ENCODE measurements at regions not wholly inside any gene's neighbourhood (a gene's known extent, or its start where the extent isn't known, plus 50 kb on each side); places are given as distances from the start of the nearest gene placed in this dataset.
A peak's percentile ranks its signal among the peaks of the same experiment; 100 is the strongest.

- Histone ChIP-seq H2AK5ac (ENCODE audit: low read depth, low read length) (no peak overlapping the region), H3K36me3 (ENCODE audit: control insufficient read depth, insufficient read depth, low read length) (no peaks in the 10 kb centered on the region), H3K9ac (ENCODE audit: low read depth, low read length) (no peak overlapping the region), H3K9me3 (ENCODE audit: control insufficient read depth, insufficient read depth, low read length) (no peaks in the 10 kb centered on the region), H3K27ac (ENCODE audit: insufficient read depth, low read length) (no peak overlapping the region), H3K4me3 (ENCODE audit: insufficient read depth, low read depth, low read length) (no peak overlapping the region), H3K56ac (ENCODE audit: extremely low read depth, insufficient read depth, low read length) (no peak overlapping the region), H2AK9ac (replicated peaks; ENCODE audit: low read depth, low read length, poor library complexity) (peak overlapping the region; percentile 28), H3K79me1 (ENCODE audit: low read depth in 1 of 2, low read length in 2 of 2) (no peaks in the 10 kb centered on the region), H3K14ac (replicated peaks; ENCODE audit: low read depth, low read length) (no peak overlapping the region), H4K5ac (ENCODE audit: low read depth, low read length) (no peak overlapping the region), H2BK5ac (ENCODE audit: low read depth, low read length, poor library complexity, severe bottlenecking) (no peak overlapping the region), H3K4ac (ENCODE audit: low read depth, low read length) (no peak overlapping the region), H2BK20ac (ENCODE audit: low read depth, low read length) (no peak overlapping the region), H2BK15ac (ENCODE audit: low read depth, low read length) (no peak overlapping the region), H4K20me1 (ENCODE audit: insufficient read depth, low read length) (no peaks in the 10 kb centered on the region), H3K4me2 (ENCODE audit: low read depth, low read length) (no peak overlapping the region), H2BK120ac (ENCODE audit: low read depth, low read length) (no peak overlapping the region), H3K9me1 (ENCODE audit: insufficient read depth, low read length) (no peaks in the 10 kb centered on the region), H3K18ac (ENCODE audit: low read depth, low read length) (no peak overlapping the region), H3K27me3 (ENCODE audit: control insufficient read depth, insufficient read depth, low read length) (peaks cover 16% of the 10 kb centered on the region; the same call in 1 of the 2 replicates), H4K91ac (ENCODE audit: insufficient read depth, low read depth, low read length) (no peak overlapping the region), H4K8ac (ENCODE audit: low read depth in 2 of 2, low read length in 2 of 2) (no peak overlapping the region), H3K23ac (ENCODE audit: low read depth, low read length) (no peak overlapping the region), H3K4me1 (ENCODE audit: control insufficient read depth, insufficient read depth, low read length) (no peaks in the 10 kb centered on the region), H2AFZ (replicated peaks; ENCODE audit: low read length, poor library complexity) (no peak overlapping the region)
- ChIA-PET POLR2A (ENCODE audit: unreplicated experiment) (no interaction called here), CTCF (no interaction called here)
- ATAC-seq (ENCODE audit: low read depth) (no peak), DNase-seq (no peak)
- dilution Hi-C loops (cut with HindIII; ENCODE audit: low sequenced_read_pairs, unreplicated experiment): no loop called here
- no TSS peak for BruUV-seq (replicated peaks)
- WGBS, 2 experiments (ENCODE audit: extremely low coverage in 2 of 2, insufficient read length in 1 of 2): no CpG with 5 or more reads among the region's 11 CpGs
- TF ChIP-seq, protein P1, sequence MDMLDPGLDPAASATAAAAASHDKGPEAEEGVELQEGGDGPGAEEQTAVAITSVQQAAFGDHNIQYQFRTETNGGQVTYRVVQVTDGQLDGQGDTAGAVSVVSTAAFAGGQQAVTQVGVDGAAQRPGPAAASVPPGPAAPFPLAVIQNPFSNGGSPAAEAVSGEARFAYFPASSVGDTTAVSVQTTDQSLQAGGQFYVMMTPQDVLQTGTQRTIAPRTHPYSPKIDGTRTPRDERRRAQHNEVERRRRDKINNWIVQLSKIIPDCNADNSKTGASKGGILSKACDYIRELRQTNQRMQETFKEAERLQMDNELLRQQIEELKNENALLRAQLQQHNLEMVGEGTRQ (IDR thresholded peaks at IDR 0.05; ENCODE audit: low read depth, low read length): no peak
- no peak for TF ChIP-seq BHLHE40 (IDR thresholded peaks at IDR 0.05; ENCODE audit: low read depth, low read length)
- no peak for TF ChIP-seq MAFK (IDR thresholded peaks at IDR 0.05; ENCODE audit: low read depth, low read length)
- TF ChIP-seq CEBPB (IDR thresholded peaks at IDR 0.05; ENCODE audit: low read depth, low read length): no peak
- TF ChIP-seq RCOR1 (IDR thresholded peaks at IDR 0.05; ENCODE audit: insufficient replicate concordance, low read length): no peak
- TF ChIP-seq, protein P2, sequence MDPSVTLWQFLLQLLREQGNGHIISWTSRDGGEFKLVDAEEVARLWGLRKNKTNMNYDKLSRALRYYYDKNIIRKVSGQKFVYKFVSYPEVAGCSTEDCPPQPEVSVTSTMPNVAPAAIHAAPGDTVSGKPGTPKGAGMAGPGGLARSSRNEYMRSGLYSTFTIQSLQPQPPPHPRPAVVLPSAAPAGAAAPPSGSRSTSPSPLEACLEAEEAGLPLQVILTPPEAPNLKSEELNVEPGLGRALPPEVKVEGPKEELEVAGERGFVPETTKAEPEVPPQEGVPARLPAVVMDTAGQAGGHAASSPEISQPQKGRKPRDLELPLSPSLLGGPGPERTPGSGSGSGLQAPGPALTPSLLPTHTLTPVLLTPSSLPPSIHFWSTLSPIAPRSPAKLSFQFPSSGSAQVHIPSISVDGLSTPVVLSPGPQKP (IDR thresholded peaks at IDR 0.05; ENCODE audit: borderline replicate concordance, low read depth, low read length): no peak
- TF ChIP-seq SMC3 (IDR thresholded peaks at IDR 0.05; ENCODE audit: low read depth, low read length): no peak
- TF ChIP-seq RFX5 (IDR thresholded peaks at IDR 0.05; ENCODE audit: low read depth, low read length): no peak
- TF ChIP-seq CTCF (conservative IDR thresholded peaks at IDR 0.05; ENCODE audit: low read depth, low read length): no peak
- TF ChIP-seq POLR2A (IDR thresholded peaks at IDR 0.05; ENCODE audit: low read depth, low read length): no peak
- no peak for TF ChIP-seq MAZ (IDR thresholded peaks at IDR 0.05; ENCODE audit: borderline replicate concordance, low read depth, low read length)
- TF ChIP-seq RAD21 (IDR thresholded peaks at IDR 0.05; ENCODE audit: low read length): no peak
- no peak for TF ChIP-seq FOS (IDR thresholded peaks at IDR 0.05; ENCODE audit: low read depth, low read length)
- no peak for TF ChIP-seq MXI1 (IDR thresholded peaks at IDR 0.05; ENCODE audit: borderline replicate concordance, low read depth, low read length)
- no peak for TF ChIP-seq NFE2L2 (IDR thresholded peaks at IDR 0.05; ENCODE audit: low read depth, low read length)
- TF ChIP-seq CHD1 (IDR thresholded peaks at IDR 0.05; ENCODE audit: low read depth, low read length): no peak
- intact Hi-C loops (cut with micrococcal nuclease): no loop called here
- in situ Hi-C loops (cut with MboI; ENCODE audit: low sequenced_read_pairs): no loop called here
Observed at GRCh38 chr11:119789766-119790407, 60.9 kb upstream of the NECTIN1 start.

Data from IMR-90 (cell line).